A549 (cell line): ENCODE measurements at regions not wholly inside any gene's neighbourhood (a gene's known extent, or its start where the extent isn't known, plus 50 kb on each side); places are given as distances from the start of the nearest gene placed in this dataset.

ENCODE experiments used
- ATAC-seq, 2 experiments: fragments of 200-7000 bp in 1 of 2; fragments of >200 bp in 1 of 2; cut with Nextera tagmentation in 1 of 2; cut with Tn5 transposase in 1 of 2; 3 replicates each; pipeline versions ENCODE4 v1.8.0 to v1.9.1; 2018 to 2020; ENCODE audit warnings: mild to moderate bottlenecking in 1 of 2, moderate library complexity in 1 of 2
- CTCF ChIA-PET: fragments of 300-600 bp; sonication (Branson Sonifier 250); formaldehyde crosslinking; extraction: SDS; loops from one replicate; lab custom pipeline; 2021; ENCODE audit warnings: antibody characterized with exemption, inconsistent platforms; lab: Yijun Ruan, JAX
- POLR2A ChIA-PET: fragments of 350-600 bp; formaldehyde crosslinking; extraction: SDS; loops from one replicate; lab custom pipeline; 2021; ENCODE audit warnings: antibody characterized with exemption, inconsistent platforms; lab: Yijun Ruan, JAX
- DNase-seq, 2 experiments: peaks; one replicate each; pipeline versions ENCODE4 v3.0.0 to v3.0.0-alpha.2; 2011 to 2016; ENCODE audit warnings: low read depth in 1 of 2, low spot score in 1 of 2
- FAIRE-seq: peaks from 2 replicates; lab custom pipeline; 2011; peaks lifted over from hg19 to GRCh38; lab: Jason Lieb, UNC
- H3K27ac ChIP-seq, 2 experiments: fragments of >200 bp; sonication (Bioruptor Twin); formaldehyde crosslinking; 3 replicates each; pipeline ENCODE4 v1.5.1; 2016 to 2017
- H3K4me1 ChIP-seq: fragments of >200 bp; sonication (Bioruptor Twin); formaldehyde crosslinking; 3 replicates; pipeline ENCODE4 v1.6.1; 2016
- H3K4me2 ChIP-seq: fragments of >200 bp; sonication (Bioruptor Twin); formaldehyde crosslinking; 3 replicates; pipeline ENCODE4 v1.6.1; 2016
- H3K4me3 ChIP-seq: fragments of >200 bp; sonication (Bioruptor Twin); formaldehyde crosslinking; 3 replicates; pipeline ENCODE4 v1.5.1; 2016
- H3K9me3 ChIP-seq: fragments of >200 bp; sonication (Bioruptor Twin); formaldehyde crosslinking; 3 replicates; pipeline ENCODE4 v1.6.1; 2016
- CBX8 ChIP-seq: fragments of 200-600 bp; sonication (generic); IDR thresholded peaks from 2 replicates; pipeline ENCODE4 v1.6.1; 2016
- EHMT2 ChIP-seq: fragments of 200-600 bp; sonication (generic); IDR thresholded peaks from 2 replicates; pipeline ENCODE4 v1.6.1; 2016; ENCODE audit warnings: antibody characterized with exemption, low read depth, mild to moderate bottlenecking, moderate library complexity
- EP300 ChIP-seq, 2 experiments: fragments of >200 bp; sonication (Bioruptor Twin); formaldehyde crosslinking; IDR thresholded peaks; 2 replicates in 1 of 2; 3 replicates in 1 of 2; pipeline ENCODE4 v1.6.1; 2016 to 2017
- ESRRA ChIP-seq: fragments of 150-350 bp; IDR thresholded peaks from 2 replicates; pipeline ENCODE4 v1.6.1; 2014; ENCODE audit warnings: mild to moderate bottlenecking, low read length, borderline replicate concordance
- FOSL2 ChIP-seq, 2 experiments: fragments of 450-650 bp in 1 of 2; fragments of >200 bp in 1 of 2; sonication (Bioruptor Twin) in 1 of 2; formaldehyde crosslinking; IDR thresholded peaks; 2 replicates each; pipeline versions ENCODE4 v1.5.0 to v1.6.1; 2016 to 2020; ENCODE audit warnings: mild to moderate bottlenecking in 1 of 2, moderate library complexity in 1 of 2
- FOXS1 ChIP-seq: fragments of 250-450 bp; sonication (Bioruptor Pico); IDR thresholded peaks from 2 replicates; pipeline ENCODE4 v1.5.0; 2020; ENCODE audit warnings: mild to moderate bottlenecking, moderate library complexity
- HDAC2 ChIP-seq: fragments of 200-600 bp; sonication (generic); IDR thresholded peaks from 2 replicates; pipeline ENCODE4 v1.6.1; 2016
- HEYL ChIP-seq: fragments of 250-450 bp; sonication (Bioruptor Pico); IDR thresholded peaks from 2 replicates; pipeline ENCODE4 v1.8.0; 2021; ENCODE audit warnings: mild to moderate bottlenecking, moderate library complexity
- HOXA7 ChIP-seq: fragments of 250-450 bp; sonication (Bioruptor Pico); IDR thresholded peaks from 2 replicates; pipeline ENCODE4 v1.5.0; 2020; ENCODE audit warnings: mild to moderate bottlenecking, moderate library complexity
- HOXB13 ChIP-seq: fragments of 250-450 bp; sonication (Bioruptor Pico); IDR thresholded peaks from 2 replicates; pipeline ENCODE4 v1.5.0; 2020; ENCODE audit warnings: low read depth, mild to moderate bottlenecking, moderate library complexity
- KDM1A ChIP-seq: fragments of 200-600 bp; sonication (generic); IDR thresholded peaks from 2 replicates; pipeline ENCODE4 v1.6.1; 2016; ENCODE audit warnings: low read depth, mild to moderate bottlenecking
- KDM5A ChIP-seq: fragments of 200-600 bp; sonication (generic); IDR thresholded peaks from 2 replicates; pipeline ENCODE4 v1.6.1; 2016; ENCODE audit warnings: antibody characterized with exemption, mild to moderate bottlenecking
- MAFK ChIP-seq: fragments of 450-650 bp; IDR thresholded peaks from 2 replicates; pipeline ENCODE4 v1.6.1; 2014; ENCODE audit not compliant: partially characterized antibody
- NFE2L2 ChIP-seq: fragments of 150-350 bp; conservative IDR thresholded peaks from 2 replicates; pipeline ENCODE4 v1.6.1; 2014; ENCODE audit warnings: low read length
- NPAS2 ChIP-seq: fragments of 250-450 bp; sonication (Bioruptor Pico); IDR thresholded peaks from 2 replicates; pipeline ENCODE4 v1.8.0; 2022; ENCODE audit warnings: mild to moderate bottlenecking, moderate library complexity, borderline replicate concordance
- NR3C1 ChIP-seq: fragments of >200 bp; sonication (Bioruptor Twin); formaldehyde crosslinking; IDR thresholded peaks from 3 replicates; pipeline ENCODE4 v1.6.1; 2017
- RAD21 ChIP-seq, 2 experiments: fragments of >200 bp in 1 of 2; sonication (Bioruptor Twin) in 1 of 2; formaldehyde crosslinking in 1 of 2; IDR thresholded peaks in 1 of 2; conservative IDR thresholded peaks in 1 of 2; 2 replicates in 1 of 2; 3 replicates in 1 of 2; pipeline ENCODE4 v1.6.1; 2012 to 2018; ENCODE audit warnings: inconsistent platforms in 1 of 2
- TFCP2L1 ChIP-seq: fragments of 250-450 bp; sonication (Bioruptor Pico); IDR thresholded peaks from 2 replicates; pipeline ENCODE4 v1.5.0; 2021; ENCODE audit warnings: mild to moderate bottlenecking
- ZFP36 ChIP-seq: fragments of 450-650 bp; IDR thresholded peaks from 2 replicates; pipeline ENCODE4 v1.6.1; 2014; ENCODE audit warnings: borderline replicate concordance; ENCODE audit not compliant: partially characterized antibody
- ZNF302 ChIP-seq: fragments of 250-450 bp; sonication (Bioruptor Pico); IDR thresholded peaks from 2 replicates; pipeline ENCODE4 v1.9.0; 2021; ENCODE audit warnings: inconsistent platforms, mild to moderate bottlenecking, moderate library complexity
- WGBS: methylation state at CpG from one replicate; pipeline ENCODE4 v1.1.6; 2017; ENCODE audit errors: missing lambda C conversion rate; 5-methylcytosine and 5-hydroxymethylcytosine counted together
- TF ChIP-seq, protein P1 (sequence below): fragments of >200 bp; sonication (Bioruptor Twin); formaldehyde crosslinking; IDR thresholded peaks from 3 replicates; pipeline ENCODE4 v1.6.1; 2016
- TF ChIP-seq, protein P2 (sequence below): IDR thresholded peaks from 2 replicates; pipeline ENCODE4 v1.6.1; 2012
- TF ChIP-seq, protein P3 (sequence below): IDR thresholded peaks from 2 replicates; pipeline ENCODE4 v1.6.1; 2012
- TF ChIP-seq, protein P4 (sequence below): fragments of 250-450 bp; sonication (Bioruptor Pico); IDR thresholded peaks from 2 replicates; pipeline ENCODE4 v1.5.0; 2021; ENCODE audit warnings: mild to moderate bottlenecking, moderate library complexity, borderline replicate concordance

DNA sequence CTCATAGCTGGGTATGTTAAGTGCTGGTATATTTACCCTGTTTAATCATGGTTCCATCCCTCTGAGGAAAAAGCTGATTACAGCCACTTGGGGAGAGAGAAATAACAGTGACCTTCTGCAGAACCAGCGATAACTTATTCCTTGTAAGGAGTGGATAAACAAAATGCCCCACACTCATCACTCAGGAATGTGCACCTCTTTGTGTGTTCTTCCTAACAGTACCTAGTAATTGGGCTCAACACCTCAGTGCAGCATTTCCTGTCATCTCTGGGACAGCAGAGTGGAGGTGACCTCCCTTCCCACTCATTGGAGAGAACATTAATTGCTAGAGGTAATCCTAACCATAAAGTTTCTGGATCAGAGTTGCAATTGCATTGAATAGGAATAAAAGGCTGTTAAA is 112.5 kb upstream of the F3 start:
- H3K9me3 ChIP-seq = no peaks in the 10 kb centered on the region
- 8% methylated on average over 1 of the region's 1 CpG for WGBS
- no peak for TF ChIP-seq ZFP36
- TF ChIP-seq FOXS1 (CRISPR knock-in tag) = no peak
- no peak for TF ChIP-seq HOXB13
- no peak for TF ChIP-seq NPAS2 (CRISPR knock-in tag)
- TF ChIP-seq ZNF302 = no peak
- TF ChIP-seq EP300 (IDR thresholded peaks at IDR 0.05) = no peak
- TF ChIP-seq, protein P1, sequence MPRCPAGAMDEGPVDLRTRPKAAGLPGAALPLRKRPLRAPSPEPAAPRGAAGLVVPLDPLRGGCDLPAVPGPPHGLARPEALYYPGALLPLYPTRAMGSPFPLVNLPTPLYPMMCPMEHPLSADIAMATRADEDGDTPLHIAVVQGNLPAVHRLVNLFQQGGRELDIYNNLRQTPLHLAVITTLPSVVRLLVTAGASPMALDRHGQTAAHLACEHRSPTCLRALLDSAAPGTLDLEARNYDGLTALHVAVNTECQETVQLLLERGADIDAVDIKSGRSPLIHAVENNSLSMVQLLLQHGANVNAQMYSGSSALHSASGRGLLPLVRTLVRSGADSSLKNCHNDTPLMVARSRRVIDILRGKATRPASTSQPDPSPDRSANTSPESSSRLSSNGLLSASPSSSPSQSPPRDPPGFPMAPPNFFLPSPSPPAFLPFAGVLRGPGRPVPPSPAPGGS = no peak
- no peak for TF ChIP-seq HOXA7 (CRISPR knock-in tag)
- TF ChIP-seq, protein P2, sequence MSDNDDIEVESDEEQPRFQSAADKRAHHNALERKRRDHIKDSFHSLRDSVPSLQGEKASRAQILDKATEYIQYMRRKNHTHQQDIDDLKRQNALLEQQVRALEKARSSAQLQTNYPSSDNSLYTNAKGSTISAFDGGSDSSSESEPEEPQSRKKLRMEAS = no peak
- no peak for TF ChIP-seq HDAC2
- POLR2A ChIA-PET = no interaction called here
- CTCF ChIA-PET = interaction anchor here (1.0 to 1.6 kb wide), 2 partner anchors 17 to 19 kb away, joined by 3 to 4 read pairs; no protein-coding TSS in a partner anchor
- peaks cover 19% of the 10 kb centered on the region for H3K4me1 ChIP-seq
- H3K4me2 ChIP-seq = peak overlapping the region; percentile 58
- peak in 1 of 2 experiments; percentile 54; a peak in 3 of 6 replicates for ATAC-seq
- H3K4me3 ChIP-seq = no peak overlapping the region
- peak overlapping the region; percentile 47 to 51; a peak in 3 of 6 replicates for H3K27ac ChIP-seq
- peak in 1 of 2 experiments; percentile 38 for DNase-seq
- no peak for FAIRE-seq

DNA sequence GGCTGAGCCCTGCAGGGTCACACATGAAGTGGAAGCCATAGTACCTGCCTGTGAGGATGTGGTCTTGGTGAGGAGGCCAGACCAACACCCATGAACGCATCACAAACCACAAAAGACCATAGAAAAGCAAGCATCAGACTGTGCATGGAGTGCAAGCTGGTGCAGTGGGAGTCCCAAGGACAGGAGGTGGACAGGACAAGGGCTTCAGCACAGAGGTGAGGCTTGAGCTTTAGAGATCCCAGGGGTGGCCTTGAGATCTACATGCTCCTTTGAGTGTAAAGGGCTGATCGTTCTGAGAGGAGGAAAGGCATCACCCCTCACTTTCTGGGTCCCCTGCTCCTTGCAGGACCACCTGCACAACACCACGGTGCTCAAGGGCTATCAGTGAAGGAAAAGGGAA is 111.9 kb upstream of the F3 start:
- no peak for FAIRE-seq
- 60% methylated on average over 3 of the region's 3 CpGs for WGBS
- TF ChIP-seq EHMT2 = no peak
- no peak for TF ChIP-seq HEYL (CRISPR knock-in tag)
- no peak for TF ChIP-seq NR3C1
- no peak for TF ChIP-seq ESRRA
- TF ChIP-seq NFE2L2 = no peak
- no peak for TF ChIP-seq TFCP2L1
- TF ChIP-seq FOSL2 (IDR thresholded peaks at IDR 0.05) = no peak
- no peak for TF ChIP-seq FOSL2 (CRISPR knock-in tag; IDR thresholded peaks at IDR 0.05)
- H3K9me3 ChIP-seq = no peaks in the 10 kb centered on the region
- peaks cover 19% of the 10 kb centered on the region for H3K4me1 ChIP-seq
- H3K4me3 ChIP-seq = no peak overlapping the region
- CTCF ChIA-PET = interaction anchor here (1.3 kb wide), 1 partner anchor 12 kb away, joined by 4 read pairs; no protein-coding TSS in a partner anchor
- peak overlapping the region; percentile 58 for H3K4me2 ChIP-seq
- POLR2A ChIA-PET = no interaction called here
- H3K27ac ChIP-seq = peak overlapping the region; percentile 47 to 51; a peak in 3 of 6 replicates
- ATAC-seq = 0 out of 6 replicates have a peak, but pooled peaks of 1 of the 2 experiments have one; percentile 24
- no peak for DNase-seq

DNA sequence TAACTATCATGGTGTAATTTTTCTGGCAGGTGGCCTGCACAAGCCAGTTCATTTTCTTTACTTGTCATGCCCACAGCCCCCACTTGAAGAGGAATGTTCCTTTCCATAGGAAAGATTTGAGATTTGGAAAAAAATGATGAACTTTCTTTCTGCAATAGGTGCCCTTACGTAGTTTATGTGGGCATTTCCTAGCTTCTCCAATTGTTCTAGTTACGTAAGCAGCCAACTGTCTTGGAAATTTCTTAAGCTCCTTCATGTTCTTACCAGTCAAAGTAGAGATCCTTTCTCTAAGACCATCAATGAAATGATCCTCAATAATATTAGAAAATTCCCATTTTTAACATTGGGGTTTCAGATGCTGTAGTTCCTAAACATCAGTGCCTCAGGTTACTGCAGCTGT is 109.5 kb upstream of the F3 start:
- POLR2A ChIA-PET = no interaction called here
- no peak overlapping the region for H3K27ac ChIP-seq
- H3K4me2 ChIP-seq = no peak overlapping the region
- no peak overlapping the region for H3K4me3 ChIP-seq
- DNase-seq (no peak), FAIRE-seq (no peak), ATAC-seq (no peak)
- H3K4me1 ChIP-seq = peaks cover 17% of the 10 kb centered on the region
- TF ChIP-seq, protein P3, sequence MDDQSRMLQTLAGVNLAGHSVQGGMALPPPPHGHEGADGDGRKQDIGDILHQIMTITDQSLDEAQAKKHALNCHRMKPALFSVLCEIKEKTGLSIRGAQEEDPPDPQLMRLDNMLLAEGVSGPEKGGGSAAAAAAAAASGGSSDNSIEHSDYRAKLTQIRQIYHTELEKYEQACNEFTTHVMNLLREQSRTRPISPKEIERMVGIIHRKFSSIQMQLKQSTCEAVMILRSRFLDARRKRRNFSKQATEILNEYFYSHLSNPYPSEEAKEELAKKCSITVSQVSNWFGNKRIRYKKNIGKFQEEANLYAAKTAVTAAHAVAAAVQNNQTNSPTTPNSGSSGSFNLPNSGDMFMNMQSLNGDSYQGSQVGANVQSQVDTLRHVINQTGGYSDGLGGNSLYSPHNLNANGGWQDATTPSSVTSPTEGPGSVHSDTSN = no peak
- TF ChIP-seq CBX8 (no peak), MAFK (no peak), KDM5A (no peak), FOSL2 (IDR thresholded peaks at IDR 0.05) (no peak), FOSL2 (CRISPR knock-in tag; IDR thresholded peaks at IDR 0.05) (no peak), KDM1A (no peak), ZNF302 (no peak), RAD21 (conservative IDR thresholded peaks at IDR 0.05 in 1 of 2, IDR thresholded peaks at IDR 0.05 in 1 of 2) (no peak)
- TF ChIP-seq, protein P1 = no peak
- TF ChIP-seq, protein P4, sequence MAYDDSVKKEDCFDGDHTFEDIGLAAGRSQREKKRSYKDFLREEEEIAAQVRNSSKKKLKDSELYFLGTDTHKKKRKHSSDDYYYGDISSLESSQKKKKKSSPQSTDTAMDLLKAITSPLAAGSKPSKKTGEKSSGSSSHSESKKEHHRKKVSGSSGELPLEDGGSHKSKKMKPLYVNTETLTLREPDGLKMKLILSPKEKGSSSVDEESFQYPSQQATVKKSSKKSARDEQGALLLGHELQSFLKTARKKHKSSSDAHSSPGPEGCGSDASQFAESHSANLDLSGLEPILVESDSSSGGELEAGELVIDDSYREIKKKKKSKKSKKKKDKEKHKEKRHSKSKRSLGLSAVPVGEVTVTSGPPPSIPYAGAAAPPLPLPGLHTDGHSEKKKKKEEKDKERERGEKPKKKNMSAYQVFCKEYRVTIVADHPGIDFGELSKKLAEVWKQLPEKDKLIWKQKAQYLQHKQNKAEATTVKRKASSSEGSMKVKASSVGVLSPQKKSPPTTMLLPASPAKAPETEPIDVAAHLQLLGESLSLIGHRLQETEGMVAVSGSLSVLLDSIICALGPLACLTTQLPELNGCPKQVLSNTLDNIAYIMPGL (CRISPR knock-in tag) = no peak
- CTCF ChIA-PET = no interaction called here
- no peaks in the 10 kb centered on the region for H3K9me3 ChIP-seq
- WGBS = 94% methylated on average over 2 of the region's 2 CpGs
